Neural progenitor cell (in vitro differentiated cells): ENCODE measurements at regions not wholly inside any gene's neighbourhood (a gene's known extent, or its start where the extent isn't known, plus 50 kb on each side); places are given as distances from the start of the nearest gene placed in this dataset.

Experiments
- DNase-seq: peaks from one replicate; pipeline ENCODE4 v3.0.0-alpha.2; 2016; ENCODE audit warnings: low spot score
- H2AFZ ChIP-seq: fragments of 200-600 bp; sonication (generic); replicated peaks from 2 replicates; pipeline ENCODE4 v1.6.1; 2016; ENCODE audit warnings: antibody characterized with exemption
- H3F3A ChIP-seq: fragments of 200-600 bp; sonication (generic); 2 replicates; pipeline ENCODE4 v1.6.1; 2016; ENCODE audit warnings: antibody characterized with exemption, low read depth
- H3K27ac ChIP-seq: fragments of 200-600 bp; sonication (generic); 2 replicates; pipeline ENCODE4 v1.5.1; 2016; ENCODE audit warnings: mild to moderate bottlenecking
- H3K27me3 ChIP-seq: fragments of 200-600 bp; sonication (generic); 2 replicates; pipeline ENCODE4 v1.6.1; 2016; ENCODE audit warnings: mild to moderate bottlenecking, moderate library complexity
- H3K36me3 ChIP-seq: fragments of 200-600 bp; sonication (generic); 2 replicates; pipeline ENCODE4 v1.5.1; 2016
- H3K4me1 ChIP-seq: fragments of 200-600 bp; sonication (generic); 2 replicates; pipeline ENCODE4 v1.6.1; 2016; ENCODE audit warnings: mixed run types
- H3K4me2 ChIP-seq: fragments of 200-600 bp; sonication (generic); 2 replicates; pipeline ENCODE4 v1.6.1; 2016
- H3K4me3 ChIP-seq: fragments of 200-600 bp; sonication (generic); 2 replicates; pipeline ENCODE4 v1.5.1; 2016
- H3K79me2 ChIP-seq: fragments of 200-600 bp; sonication (generic); 2 replicates; pipeline ENCODE4 v1.6.1; 2016; ENCODE audit warnings: low read depth
- H3K9ac ChIP-seq: fragments of 200-600 bp; sonication (generic); 2 replicates; pipeline ENCODE4 v1.6.1; 2016
- H3K9me3 ChIP-seq: fragments of 200-600 bp; sonication (generic); 2 replicates; pipeline ENCODE4 v1.5.1; 2016; ENCODE audit warnings: low read depth
- H4K20me1 ChIP-seq: fragments of 200-600 bp; sonication (generic); 2 replicates; pipeline ENCODE4 v1.6.1; 2016; ENCODE audit warnings: low read depth
- H3K27ac Mint-ChIP-seq: 3 replicates; pipeline ENCODE4 v1.8.0; 2021; ENCODE audit warnings: mixed read lengths
- H3K27me3 Mint-ChIP-seq: 2 replicates; pipeline ENCODE4 v1.8.0; 2022; ENCODE audit warnings: low read depth, mild to moderate bottlenecking, inconsistent platforms, moderate library complexity, mixed read lengths; ENCODE audit not compliant: insufficient read depth
- H3K36me3 Mint-ChIP-seq: 3 replicates; pipeline ENCODE4 v1.8.0; 2021; ENCODE audit warnings: mixed read lengths
- H3K4me1 Mint-ChIP-seq: 3 replicates; pipeline ENCODE4 v1.8.0; 2021; ENCODE audit warnings: mixed read lengths
- H3K4me3 Mint-ChIP-seq: 3 replicates; pipeline ENCODE4 v1.8.0; 2021; ENCODE audit warnings: mild to moderate bottlenecking, moderate library complexity, mixed read lengths
- H3K9me3 Mint-ChIP-seq: 3 replicates; pipeline ENCODE4 v1.8.0; 2020; ENCODE audit warnings: mixed read lengths
- CTCF ChIP-seq: fragments of 200-600 bp; sonication (generic); IDR thresholded peaks from 2 replicates; pipeline ENCODE4 v1.5.1; 2017; ENCODE audit warnings: antibody characterized with exemption, mild to moderate bottlenecking
- EZH2 ChIP-seq: fragments of 200-600 bp; sonication (generic); IDR thresholded peaks from 2 replicates; pipeline ENCODE4 v1.6.1; 2017; ENCODE audit warnings: antibody characterized with exemption, mild to moderate bottlenecking, moderate library complexity
- EZH2phosphoT487 ChIP-seq: fragments of 200-600 bp; sonication (generic); IDR thresholded peaks from 2 replicates; pipeline ENCODE4 v1.6.1; 2017; ENCODE audit warnings: antibody characterized with exemption

DNA sequence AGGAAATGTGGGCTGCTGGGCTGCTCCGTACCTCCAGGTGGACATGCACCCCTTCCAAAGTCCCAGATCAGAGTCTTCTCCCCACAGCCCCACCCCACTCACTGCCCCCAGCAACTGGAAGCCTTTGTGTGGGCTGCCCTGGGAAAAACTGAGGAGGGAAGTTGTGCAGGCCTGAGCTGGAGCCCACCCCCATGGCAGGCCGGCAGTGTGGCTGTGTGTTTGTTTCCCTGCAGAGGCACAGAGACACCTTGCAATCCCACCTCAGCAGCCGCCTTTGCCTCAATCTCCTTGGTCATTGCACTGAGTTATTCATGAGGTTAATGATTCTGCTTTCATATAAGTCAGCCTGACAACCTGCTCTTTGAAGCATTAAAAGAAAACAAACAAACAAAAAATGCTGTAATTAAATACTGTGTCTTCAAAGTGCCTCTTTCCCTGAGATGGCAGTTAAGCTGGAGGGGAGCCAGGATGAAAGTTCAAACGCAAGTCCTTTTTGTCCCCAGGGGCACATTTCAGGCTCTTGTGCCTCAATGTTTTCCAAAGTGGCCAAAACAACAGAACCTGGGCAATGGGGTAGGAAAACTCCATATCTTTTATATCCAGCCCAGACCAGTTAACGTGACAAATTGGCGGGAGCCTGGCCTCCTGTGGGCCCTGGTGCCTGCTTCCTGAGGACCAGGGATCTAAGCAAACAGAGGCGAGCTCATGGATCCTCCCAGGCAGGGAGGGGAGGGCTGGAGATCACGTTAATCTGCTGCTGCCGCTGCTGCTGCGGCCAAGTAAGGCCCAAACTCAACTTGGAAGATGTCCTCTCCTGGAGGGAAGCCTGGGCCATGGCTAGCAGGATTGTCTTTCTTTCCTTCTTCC is 51.9 kb upstream of the TSPAN11 start:
- no peak for TF ChIP-seq EZH2
- TF ChIP-seq CTCF, result no peak
- TF ChIP-seq EZH2phosphoT487, result no peak
- peak; percentile 17 for DNase-seq

DNA sequence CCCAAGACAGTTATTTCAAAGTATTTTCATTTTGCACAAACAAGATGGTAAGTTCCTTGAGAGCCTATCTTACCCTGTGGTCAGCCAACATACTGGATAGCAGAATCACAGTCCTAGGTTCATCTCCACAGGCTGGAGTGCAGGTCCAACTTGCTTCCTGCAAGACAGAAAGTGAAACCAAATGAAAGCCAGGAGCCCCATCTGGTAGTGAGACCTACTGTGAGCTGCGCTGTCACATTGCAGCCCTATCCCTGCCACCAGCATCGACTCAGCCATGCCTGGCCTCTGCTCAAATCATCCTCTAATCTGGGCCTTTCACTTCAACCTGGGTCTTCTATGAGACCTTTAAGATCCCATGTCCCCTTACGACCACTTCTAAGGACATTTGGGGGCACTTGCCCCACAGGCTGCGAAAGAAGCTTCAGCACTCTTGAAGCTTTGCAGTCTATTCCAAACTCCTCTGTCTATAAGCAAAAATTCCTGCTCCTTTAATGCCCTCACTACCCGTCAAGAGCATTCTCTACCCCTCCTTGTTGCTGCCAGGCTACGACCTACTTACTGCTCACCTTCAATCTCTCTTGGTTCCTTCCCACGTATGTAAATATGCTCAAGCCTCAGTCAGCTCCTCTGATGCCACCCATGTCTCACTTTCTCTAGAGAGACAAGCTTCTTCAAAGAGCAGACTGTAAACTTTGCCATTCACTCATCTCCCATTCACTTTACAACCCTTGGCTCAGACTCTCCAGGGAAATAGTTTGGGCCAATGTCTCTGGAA is 55.9 kb upstream of the TSPAN11 start:
- H3K4me1 ChIP-seq, result peaks cover 8% of the 10 kb centered on the region
- no peak overlapping the region for H3K4me3 ChIP-seq
- no peaks in the 10 kb centered on the region for H3K79me2 ChIP-seq
- no peaks in the 10 kb centered on the region for H4K20me1 ChIP-seq
- H3K27ac ChIP-seq, result no peak overlapping the region
- H3K4me2 ChIP-seq, result no peak overlapping the region
- H2AFZ ChIP-seq, result no peak overlapping the region
- no peak for TF ChIP-seq EZH2phosphoT487
- no peak for TF ChIP-seq EZH2
- no peaks in the 10 kb centered on the region for H3K27me3 ChIP-seq
- no peak for DNase-seq
- Mint-ChIP-seq H3K4me3 (no peak overlapping the region), H3K4me1 (peaks cover 6% of the 10 kb centered on the region), H3K36me3 (no peaks in the 10 kb centered on the region), H3K9me3 (peaks cover 19% of the 10 kb centered on the region), H3K27ac (no peak overlapping the region), H3K27me3 (peaks cover 7% of the 10 kb centered on the region)
- H3K9me3 ChIP-seq, result peaks cover 6% of the 10 kb centered on the region
- no peaks in the 10 kb centered on the region for H3F3A ChIP-seq
- no peak overlapping the region for H3K9ac ChIP-seq
- H3K36me3 ChIP-seq, result no peaks in the 10 kb centered on the region

More for the DNA sequence above, 51.9 kb upstream of the TSPAN11 start:
- Histone ChIP-seq H3K4me1 (peaks cover 11% of the 10 kb centered on the region), H3K27me3 (no peaks in the 10 kb centered on the region), H3K9me3 (no peaks in the 10 kb centered on the region), H3K9ac (no peak overlapping the region), H3K4me3 (no peak overlapping the region), H3K4me2 (no peak overlapping the region), H3K27ac (no peak overlapping the region), H3K79me2 (no peaks in the 10 kb centered on the region), H3K36me3 (no peaks in the 10 kb centered on the region), H2AFZ (peak overlapping the region; percentile 57), H4K20me1 (no peaks in the 10 kb centered on the region), H3F3A (no peaks in the 10 kb centered on the region)
- peaks cover 5% of the 10 kb centered on the region for H3K27me3 Mint-ChIP-seq
- H3K36me3 Mint-ChIP-seq, result no peaks in the 10 kb centered on the region
- H3K4me3 Mint-ChIP-seq, result no peak overlapping the region
- H3K9me3 Mint-ChIP-seq, result no peaks in the 10 kb centered on the region
- peaks cover 6% of the 10 kb centered on the region for H3K4me1 Mint-ChIP-seq
- no peak overlapping the region for H3K27ac Mint-ChIP-seq

GRCh38 chr12:30867415-30867814 is 59.1 kb upstream of the TSPAN11 start:
- Histone ChIP-seq H3K4me3 (no peak overlapping the region), H3K36me3 (no peaks in the 10 kb centered on the region), H4K20me1 (no peaks in the 10 kb centered on the region), H3K27me3 (no peaks in the 10 kb centered on the region), H3F3A (no peaks in the 10 kb centered on the region), H3K4me2 (no peak overlapping the region), H3K27ac (no peak overlapping the region), H3K79me2 (no peaks in the 10 kb centered on the region), H3K9ac (no peak overlapping the region), H2AFZ (no peak overlapping the region), H3K9me3 (peaks cover 6% of the 10 kb centered on the region), H3K4me1 (no peaks in the 10 kb centered on the region)
- Mint-ChIP-seq H3K36me3 (no peaks in the 10 kb centered on the region), H3K27me3 (peaks cover 2% of the 10 kb centered on the region), H3K4me3 (no peak overlapping the region), H3K9me3 (peaks cover 19% of the 10 kb centered on the region), H3K4me1 (no peaks in the 10 kb centered on the region), H3K27ac (no peak overlapping the region)
- no peak for TF ChIP-seq EZH2
- TF ChIP-seq CTCF, result no peak
- no peak for TF ChIP-seq EZH2phosphoT487
- no peak for DNase-seq
